Heart right ventricle (tissue), 16 donors: ENCODE measurements at regions not wholly inside any gene's neighbourhood (a gene's known extent, or its start where the extent isn't known, plus 50 kb on each side); places are given as distances from the start of the nearest gene placed in this dataset.

Source experiments
- ATAC-seq, 8 donors: fragments of 200-7000 bp; cut with Tn5 transposase; one replicate each; pipeline ENCODE4 v1.9.1; 2020; ENCODE audit warnings: mild to moderate bottlenecking in 8 of 8, moderate library complexity in 8 of 8, moderate number of reproducible peaks in 1 of 8
- DNase-seq, 2 donors: peaks; one replicate each; pipeline ENCODE4 v3.0.0-alpha.2; 2020
- H3K27ac ChIP-seq, 10 donors: fragments of 200-600 bp; sonication (generic) in 2 of 10; one replicate each; pipeline versions ENCODE4 v1.5.0 to v1.8.0; 2020 to 2022; ENCODE audit warnings: mild to moderate bottlenecking in 3 of 10
- H3K27me3 ChIP-seq, 7 donors: fragments of 200-600 bp; one replicate each; pipeline ENCODE4 v1.8.0; 2021 to 2022; ENCODE audit warnings: mild to moderate bottlenecking in 2 of 7
- H3K36me3 ChIP-seq, 9 donors: fragments of 200-600 bp; sonication (generic) in 1 of 9; one replicate each; pipeline versions ENCODE4 v1.5.0 to v1.8.0; 2020 to 2022; ENCODE audit warnings: mild to moderate bottlenecking in 2 of 9
- H3K4me1 ChIP-seq, 9 donors: fragments of 200-600 bp; sonication (generic) in 1 of 9; one replicate each; pipeline versions ENCODE4 v1.5.0 to v1.8.0; 2020 to 2022; ENCODE audit warnings: mild to moderate bottlenecking in 4 of 9
- H3K4me3 ChIP-seq, 10 donors: fragments of 200-600 bp; sonication (generic) in 2 of 10; one replicate each; pipeline versions ENCODE4 v1.5.0 to v1.8.0; 2020 to 2022; ENCODE audit warnings: mild to moderate bottlenecking in 7 of 10, moderate library complexity in 2 of 10
- H3K9me3 ChIP-seq, 11 donors: fragments of 200-600 bp in 10 of 11; sonication (generic) in 2 of 11; one replicate each; pipeline versions ENCODE4 v1.5.0 to v1.8.0; 2013 to 2022; ENCODE audit warnings: mild to moderate bottlenecking in 2 of 11, control low read depth in 1 of 11, moderate library complexity in 1 of 11
- WGBS, 2 donors: extraction: QIAGEN DNeasy Blood & Tissue Kit; methylation state at CpG; one replicate each; pipeline ENCODE4 v1.1.7; 2013; ENCODE audit warnings: inconsistent platforms in 1 of 2; 5-methylcytosine and 5-hydroxymethylcytosine counted together
- intact Hi-C, 10 donors: fragments of 100-400 bp; cut with DNase I; formaldehyde crosslinking; loops; one replicate each; pipeline versions ENCODE4 v1.11.1 to v1.14.2; 2022
- TF ChIP-seq, protein P1 (sequence below), 9 donors: fragments of 200-600 bp; sonication (generic) in 2 of 9; IDR thresholded peaks; one replicate each; pipeline versions ENCODE4 v1.5.0 to v1.8.0; 2021 to 2022; ENCODE audit warnings: antibody characterized with exemption in 9 of 9, mild to moderate bottlenecking in 5 of 9, moderate library complexity in 1 of 9
- donor health status: Arrhythmogenic right ventricular cardiomyopathy.
- donor health status: ischemic (EF 13 %, LVEDD 7.1; RV severe dilation, severe dysfunction).
- donor health status: healthy with polysubstance abuse.
- donor health status: DM: no; HTN: yes; CAD: no.
- donor health status: DM: no; HTN: no; CAD: no.
- donor health status: ischemic (EF 25% LVEDD 6.9; RV normal size, moderate dysfunction).
- donor health status: ischemic (EF 25% LVEDD 5.7; RV mildly dilated, moderate dysfunction).
- donor health status: healthy.
- donor health status: DM: yes; HTN: yes; CAD: no.
- donor health status: Ischemic cardiomyopathy.
- donor health status: ischemic (EF 35%, LVEDD 5.7; RV mildly dilated, moderate dysfunction).
- donor health status: nonischemic (EF 11% LVEDD 7.7; RV severe dilation, severe dysfunction).
- donor health status: DM: yes; HTN: yes; CAD: no.
- donor health status: PGD.
- donor health status: ischemic (EF 29% LVEDD 5.4; RV normal size, mild dysfunction).
- donor health status: nonischemic (EF 23%, LVEDD 6.1; RV moderate dilation, normal function).

DNA sequence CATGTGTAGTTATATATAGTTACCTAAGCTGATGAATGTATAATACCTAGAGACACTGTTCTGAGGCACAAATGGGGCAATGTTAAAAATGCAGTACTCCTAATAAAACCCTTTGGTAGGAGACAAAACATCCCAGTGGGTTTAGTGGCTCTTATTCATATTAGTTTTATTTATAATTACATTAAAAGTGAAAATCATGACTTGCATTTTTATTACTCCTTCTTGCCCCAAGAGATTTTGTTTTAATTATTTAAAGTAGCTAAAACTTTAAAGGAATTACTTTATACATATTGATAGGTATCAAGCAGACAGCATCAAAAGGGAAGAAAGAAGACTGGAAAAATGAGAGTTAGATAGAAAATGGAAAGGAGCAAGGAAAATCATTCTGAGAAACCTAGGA is 688.6 kb downstream of the GALC start:
- no peak for DNase-seq

DNA sequence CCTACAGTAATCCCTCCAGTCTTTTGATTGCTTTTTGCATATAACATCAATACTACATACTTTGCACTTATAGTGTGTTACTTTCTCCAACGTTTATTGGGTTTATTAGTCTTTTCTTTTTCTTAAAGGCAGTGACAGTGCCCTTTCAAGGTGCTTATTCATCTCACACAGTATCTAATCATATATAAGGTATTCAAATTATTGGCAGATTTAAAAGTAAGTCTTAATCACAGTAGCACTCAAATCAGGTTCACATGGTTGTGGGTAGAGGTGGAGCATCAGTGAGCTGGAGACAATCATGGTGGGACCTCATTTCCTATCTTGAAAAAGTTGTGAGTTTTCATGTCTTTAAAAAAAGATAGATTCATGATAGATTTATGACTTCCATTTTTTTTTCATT is 706.2 kb downstream of the GALC start:
- H3K4me1 ChIP-seq: no peaks in the 10 kb centered on the region
- DNase-seq: no peak
- ATAC-seq: no peak
- intact Hi-C loops: no loop called here
- TF ChIP-seq, protein P1, sequence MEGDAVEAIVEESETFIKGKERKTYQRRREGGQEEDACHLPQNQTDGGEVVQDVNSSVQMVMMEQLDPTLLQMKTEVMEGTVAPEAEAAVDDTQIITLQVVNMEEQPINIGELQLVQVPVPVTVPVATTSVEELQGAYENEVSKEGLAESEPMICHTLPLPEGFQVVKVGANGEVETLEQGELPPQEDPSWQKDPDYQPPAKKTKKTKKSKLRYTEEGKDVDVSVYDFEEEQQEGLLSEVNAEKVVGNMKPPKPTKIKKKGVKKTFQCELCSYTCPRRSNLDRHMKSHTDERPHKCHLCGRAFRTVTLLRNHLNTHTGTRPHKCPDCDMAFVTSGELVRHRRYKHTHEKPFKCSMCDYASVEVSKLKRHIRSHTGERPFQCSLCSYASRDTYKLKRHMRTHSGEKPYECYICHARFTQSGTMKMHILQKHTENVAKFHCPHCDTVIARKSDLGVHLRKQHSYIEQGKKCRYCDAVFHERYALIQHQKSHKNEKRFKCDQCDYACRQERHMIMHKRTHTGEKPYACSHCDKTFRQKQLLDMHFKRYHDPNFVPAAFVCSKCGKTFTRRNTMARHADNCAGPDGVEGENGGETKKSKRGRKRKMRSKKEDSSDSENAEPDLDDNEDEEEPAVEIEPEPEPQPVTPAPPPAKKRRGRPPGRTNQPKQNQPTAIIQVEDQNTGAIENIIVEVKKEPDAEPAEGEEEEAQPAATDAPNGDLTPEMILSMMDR (IDR thresholded peaks at IDR 0.05): no peak
- no peak overlapping the region for H3K27ac ChIP-seq
- H3K4me3 ChIP-seq: no peak overlapping the region
- 75 to 87% methylated on average over 1 of the region's 1 CpG for WGBS, 2 donors
- H3K9me3 ChIP-seq: peaks cover 0 to 14% (median 0%) of the 10 kb centered on the region in 11 donors
- no peaks in the 10 kb centered on the region for H3K36me3 ChIP-seq
- no peaks in the 10 kb centered on the region for H3K27me3 ChIP-seq

More for the DNA sequence above, 688.6 kb downstream of the GALC start:
- H3K4me1 ChIP-seq: no peaks in the 10 kb centered on the region
- no peaks in the 10 kb centered on the region for H3K27me3 ChIP-seq
- H3K9me3 ChIP-seq: peaks cover 0 to 15% (median 0%) of the 10 kb centered on the region in 11 donors
- no peaks in the 10 kb centered on the region for H3K36me3 ChIP-seq
- TF ChIP-seq, protein P1 (IDR thresholded peaks at IDR 0.05): no peak
- intact Hi-C loops: no loop called here
- H3K27ac ChIP-seq: no peak overlapping the region
- H3K4me3 ChIP-seq: no peak overlapping the region
- no peak for ATAC-seq

DNA sequence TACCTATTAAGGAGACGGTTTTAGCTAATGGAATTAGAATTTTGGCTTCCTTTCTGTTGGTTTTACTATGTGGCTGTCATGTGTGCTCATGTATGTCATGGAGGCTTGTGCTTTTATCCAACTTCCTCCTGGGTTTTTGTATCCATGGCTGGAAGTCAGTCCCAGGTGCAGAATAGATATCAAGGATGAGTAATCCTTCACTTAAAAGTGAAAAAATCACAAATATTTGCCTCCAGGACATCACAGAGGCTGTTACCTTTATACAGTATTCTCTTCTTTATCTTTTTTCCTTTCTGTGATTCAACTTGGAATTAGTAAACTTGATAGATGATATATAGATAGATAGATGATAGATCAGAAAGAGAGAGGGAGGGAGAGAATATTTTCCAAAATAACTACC is 706.8 kb downstream of the GALC start:
- intact Hi-C loops: no loop called here

DNA sequence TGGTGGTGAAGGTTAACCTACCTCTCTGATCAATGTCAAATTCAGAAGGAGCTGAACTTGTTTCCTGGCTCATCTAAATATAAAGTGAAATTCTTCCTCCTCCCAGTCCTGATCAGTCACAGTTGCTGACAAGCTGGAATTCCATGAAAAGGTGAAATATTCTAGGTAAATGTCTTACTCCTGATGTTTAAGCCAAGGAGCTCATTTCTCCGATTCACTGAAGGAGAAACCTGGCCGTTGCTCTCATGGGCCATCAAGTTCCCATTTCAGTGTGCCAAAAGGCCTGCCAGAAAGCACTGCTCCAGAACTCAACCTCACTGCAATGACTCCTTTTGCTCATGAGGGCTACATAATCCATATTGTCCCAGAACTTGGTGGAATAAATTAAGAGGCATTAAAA is 707.5 kb downstream of the GALC start:
- TF ChIP-seq, protein P1 (IDR thresholded peaks at IDR 0.05): no peak
- H3K4me3 ChIP-seq: no peak overlapping the region
- peaks cover 0 to 4% (median 0%) of the 10 kb centered on the region in 11 donors for H3K9me3 ChIP-seq
- DNase-seq (no peak), ATAC-seq (no peak)
- no peaks in the 10 kb centered on the region for H3K4me1 ChIP-seq
- no peaks in the 10 kb centered on the region for H3K36me3 ChIP-seq
- intact Hi-C loops: no loop called here
- no peaks in the 10 kb centered on the region for H3K27me3 ChIP-seq
- H3K27ac ChIP-seq: no peak overlapping the region
- WGBS, 2 donors: 74 to 83% methylated on average over 2 of the region's 2 CpGs

More for the DNA sequence above, 706.8 kb downstream of the GALC start:
- H3K27ac ChIP-seq: no peak overlapping the region
- no peaks in the 10 kb centered on the region for H3K27me3 ChIP-seq
- 49 to 63% methylated on average over 1 of the region's 1 CpG for WGBS, 2 donors
- H3K4me3 ChIP-seq: no peak overlapping the region
- DNase-seq: no peak
- no peak for ATAC-seq
- H3K36me3 ChIP-seq: no peaks in the 10 kb centered on the region
- H3K9me3 ChIP-seq: peaks cover 0 to 8% (median 0%) of the 10 kb centered on the region in 11 donors
- H3K4me1 ChIP-seq: no peaks in the 10 kb centered on the region
- TF ChIP-seq, protein P1 (IDR thresholded peaks at IDR 0.05): no peak
